ENCODE measurements at regions not wholly inside any gene's neighbourhood (a gene's known extent, or its start where the extent isn't known, plus 50 kb on each side); places are given as distances from the start of the nearest gene placed in this dataset.
"Not testable (repeated sequence)": the region's sequence is repeated elsewhere in the genome, so short reads cannot be mapped to it uniquely, and the experiment has no call there.

DNA sequence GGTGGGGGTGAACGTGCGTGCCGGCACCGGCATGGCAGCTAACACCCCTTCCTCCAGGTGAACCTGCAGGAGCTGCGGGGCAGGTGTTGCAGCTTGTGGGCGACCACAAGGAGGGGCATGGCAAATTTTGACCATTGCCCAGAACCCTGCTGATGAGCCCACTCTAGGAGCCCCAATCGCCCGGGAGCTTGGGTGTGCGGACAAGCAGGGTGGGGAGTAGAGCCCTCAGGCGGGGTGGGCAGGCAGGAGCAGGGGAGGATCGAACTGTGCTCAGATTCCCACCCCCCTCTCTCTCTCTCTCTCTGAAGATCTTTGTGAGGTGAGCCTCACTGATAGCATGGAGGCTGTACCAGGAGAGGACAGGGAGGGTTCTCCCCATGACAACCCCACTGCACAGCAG is 159.8 kb downstream of the GOLGA6L4 start:
- TF ChIP-seq POLR2A (IDR thresholded peaks at IDR 0.05) = not testable (repeated sequence)
- TF ChIP-seq, protein P1, sequence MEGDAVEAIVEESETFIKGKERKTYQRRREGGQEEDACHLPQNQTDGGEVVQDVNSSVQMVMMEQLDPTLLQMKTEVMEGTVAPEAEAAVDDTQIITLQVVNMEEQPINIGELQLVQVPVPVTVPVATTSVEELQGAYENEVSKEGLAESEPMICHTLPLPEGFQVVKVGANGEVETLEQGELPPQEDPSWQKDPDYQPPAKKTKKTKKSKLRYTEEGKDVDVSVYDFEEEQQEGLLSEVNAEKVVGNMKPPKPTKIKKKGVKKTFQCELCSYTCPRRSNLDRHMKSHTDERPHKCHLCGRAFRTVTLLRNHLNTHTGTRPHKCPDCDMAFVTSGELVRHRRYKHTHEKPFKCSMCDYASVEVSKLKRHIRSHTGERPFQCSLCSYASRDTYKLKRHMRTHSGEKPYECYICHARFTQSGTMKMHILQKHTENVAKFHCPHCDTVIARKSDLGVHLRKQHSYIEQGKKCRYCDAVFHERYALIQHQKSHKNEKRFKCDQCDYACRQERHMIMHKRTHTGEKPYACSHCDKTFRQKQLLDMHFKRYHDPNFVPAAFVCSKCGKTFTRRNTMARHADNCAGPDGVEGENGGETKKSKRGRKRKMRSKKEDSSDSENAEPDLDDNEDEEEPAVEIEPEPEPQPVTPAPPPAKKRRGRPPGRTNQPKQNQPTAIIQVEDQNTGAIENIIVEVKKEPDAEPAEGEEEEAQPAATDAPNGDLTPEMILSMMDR (IDR thresholded peaks at IDR 0.05) = not testable (repeated sequence)

All from esophagus squamous epithelium (tissue), 4 donors.